HepG2 (cell line): ENCODE measurements at regions not wholly inside any gene's neighbourhood (a gene's known extent, or its start where the extent isn't known, plus 50 kb on each side); places are given as distances from the start of the nearest gene placed in this dataset.

Experiments
- ATRX ChIP-seq: sonication (generic); formaldehyde crosslinking; IDR thresholded peaks from 2 replicates; pipeline ENCODE4 v1.4.0; 2020; ENCODE audit warnings: missing genetic modification reagents, borderline replicate concordance
- BRF2 ChIP-seq: sonication (generic); formaldehyde crosslinking; IDR thresholded peaks from 2 replicates; pipeline ENCODE4 v1.8.1; 2022; ENCODE audit warnings: mild to moderate bottlenecking, missing genetic modification reagents
- GABPB1 ChIP-seq: IDR thresholded peaks from 2 replicates; pipeline ENCODE4 v1.6.1; 2016; ENCODE audit warnings: mild to moderate bottlenecking, missing genetic modification reagents, moderate library complexity, missing compliant biosample characterization
- HMGXB3 ChIP-seq: sonication (generic); formaldehyde crosslinking; IDR thresholded peaks from 2 replicates; pipeline ENCODE4 v1.4.0; 2020; ENCODE audit warnings: missing genetic modification reagents, borderline replicate concordance
- PATZ1 ChIP-seq: sonication (generic); formaldehyde crosslinking; IDR thresholded peaks from 2 replicates; pipeline ENCODE4 v1.4.0; 2020; ENCODE audit warnings: missing genetic modification reagents
- RAD21 ChIP-seq: fragments of 450-650 bp; formaldehyde crosslinking; IDR thresholded peaks from 2 replicates; pipeline ENCODE4 v1.5.0; 2020; ENCODE audit warnings: mild to moderate bottlenecking
- SOX13 ChIP-seq, 3 experiments: fragments of 450-650 bp in 1 of 3; sonication (generic) in 1 of 3; formaldehyde crosslinking in 1 of 3; IDR thresholded peaks in 2 of 3; conservative IDR thresholded peaks in 1 of 3; 2 replicates each; pipeline versions ENCODE4 v1.5.0 to v1.6.1; 2016 to 2020; ENCODE audit warnings: antibody characterized with exemption in 1 of 3, mild to moderate bottlenecking in 1 of 3, missing compliant biosample characterization in 1 of 3, missing genetic modification reagents in 1 of 3, moderate library complexity in 1 of 3
- ZNF609 ChIP-seq: sonication (generic); formaldehyde crosslinking; IDR thresholded peaks from 2 replicates; pipeline ENCODE4 v1.4.0; 2020; ENCODE audit warnings: mild to moderate bottlenecking, missing genetic modification reagents, borderline replicate concordance
- ZNF619 ChIP-seq: sonication (generic); formaldehyde crosslinking; IDR thresholded peaks from 2 replicates; pipeline ENCODE4 v1.4.0; 2020; ENCODE audit warnings: mild to moderate bottlenecking, missing genetic modification reagents
- ZNF639 ChIP-seq: conservative IDR thresholded peaks from 2 replicates; pipeline ENCODE4 v1.6.1; 2018; ENCODE audit warnings: missing genetic modification reagents

GRCh38 chr14:31941487-31941886, 135.6 kb upstream of the ARHGAP5 start (continued):
- TF ChIP-seq PATZ1 (CRISPR knock-in tag), result no peak
- TF ChIP-seq ZNF609 (CRISPR knock-in tag), result peak; percentile 62
- no peak for TF ChIP-seq HMGXB3
- no peak for TF ChIP-seq ZNF619 (CRISPR knock-in tag)
- TF ChIP-seq ATRX, result no peak
- no peak for TF ChIP-seq BRF2 (CRISPR knock-in tag)
- no peak for TF ChIP-seq GABPB1 (CRISPR knock-in tag)
- peak; percentile 12; the same call in 1 of the 2 replicates for TF ChIP-seq RAD21 (CRISPR knock-in tag)
- no peak for TF ChIP-seq ZNF639 (CRISPR knock-in tag)
- no peak for TF ChIP-seq SOX13 (IDR thresholded peaks at IDR 0.05)
- peak in 1 of 2 experiments; percentile 89; a peak in 2 of 4 replicates for TF ChIP-seq SOX13 (CRISPR knock-in tag; conservative IDR thresholded peaks at IDR 0.05 in 1 of 2, IDR thresholded peaks at IDR 0.05 in 1 of 2)
